GM12878 (cell line): ENCODE measurements at regions not wholly inside any gene's neighbourhood (a gene's known extent, or its start where the extent isn't known, plus 50 kb on each side); places are given as distances from the start of the nearest gene placed in this dataset.

Source experiments
- ATAC-seq: fragments of 200-7000 bp; cut with Tn5 transposase; 3 replicates; pipeline ENCODE4 v1.9.1; 2020; ENCODE audit warnings: mild to moderate bottlenecking, moderate library complexity
- BruUV-seq: library from RNA; stranded (reverse); fragments of 400-500 nt; replicated peaks from 2 replicates; lab custom pipeline; 2021; lab: Mats Ljungman, UMichigan
- CTCF ChIA-PET: fragments of 300-600 bp; sonication (Branson Sonifier 250); formaldehyde crosslinking; extraction: SDS; loops from one replicate; lab custom pipeline; 2021; ENCODE audit warnings: inconsistent platforms; lab: Yijun Ruan, JAX
- POLR2A ChIA-PET: fragments of 350-600 bp; formaldehyde crosslinking; extraction: SDS; loops from one replicate; lab custom pipeline; 2021; ENCODE audit warnings: inconsistent platforms; lab: Charles Lee
- RAD21 ChIA-PET: fragments of 300-600 bp; sonication (Branson Sonifier 250); formaldehyde crosslinking; loops from one replicate; lab custom pipeline; 2023; ENCODE audit warnings: antibody characterized with exemption; ENCODE audit not compliant: unreplicated experiment; lab: Charles Lee
- SMC1A ChIA-PET: fragments of 300-600 bp; sonication (Branson Sonifier 250); formaldehyde crosslinking; loops from one replicate; lab custom pipeline; 2023; ENCODE audit not compliant: unreplicated experiment, uncharacterized antibody; lab: Charles Lee
- DNase-seq: peaks from one replicate; pipeline ENCODE4 v3.0.0-alpha.2; 2011; ENCODE audit warnings: low read depth, low spot score
- FAIRE-seq: peaks from 3 replicates; lab custom pipeline; 2011; peaks lifted over from hg19 to GRCh38; lab: Jason Lieb, UNC
- H2AFZ ChIP-seq: 2 replicates; pipeline ENCODE4 v1.6.0; 2011; ENCODE audit warnings: low read depth, low read length, control low read depth; ENCODE audit not compliant: control insufficient read depth
- H3K27ac ChIP-seq: 2 replicates; pipeline ENCODE4 v1.5.1; 2011; ENCODE audit warnings: control low read depth; ENCODE audit not compliant: control insufficient read depth, insufficient read depth
- H3K27me3 ChIP-seq, 2 experiments: replicated peaks in 1 of 2; 2 replicates each; pipeline versions ENCODE4 v1.6.0 to v1.6.1; 2011; ENCODE audit warnings: low read length in 1 of 2; ENCODE audit not compliant: control insufficient read depth in 2 of 2, insufficient read depth in 2 of 2
- H3K36me3 ChIP-seq, 2 experiments: 2 replicates each; pipeline ENCODE4 v1.5.1; 2011; ENCODE audit warnings: low read length in 1 of 2; ENCODE audit not compliant: control insufficient read depth in 2 of 2, insufficient read depth in 2 of 2
- H3K4me1 ChIP-seq: 2 replicates; pipeline ENCODE4 v1.6.1; 2011; ENCODE audit warnings: mild to moderate bottlenecking, low read length, moderate library complexity, mixed read lengths; ENCODE audit not compliant: control insufficient read depth, insufficient read depth
- H3K4me2 ChIP-seq: 2 replicates; pipeline ENCODE4 v1.6.0; 2011; ENCODE audit warnings: control low read depth; ENCODE audit not compliant: control insufficient read depth, insufficient read depth
- H3K4me3 ChIP-seq: fragments of 200-600 bp; sonication (generic); 2 replicates; pipeline ENCODE4 v1.5.1; 2016
- H3K79me2 ChIP-seq: 2 replicates; pipeline ENCODE4 v1.6.0; 2011; ENCODE audit warnings: low read length; ENCODE audit not compliant: control insufficient read depth, insufficient read depth
- H3K9ac ChIP-seq: 2 replicates; pipeline ENCODE4 v1.8.0; 2011; ENCODE audit warnings: low read length, control low read depth, mixed read lengths; ENCODE audit not compliant: control insufficient read depth, insufficient read depth
- H3K9me3 ChIP-seq: replicated peaks from 3 replicates; pipeline ENCODE4 v1.5.1; 2011; ENCODE audit warnings: mild to moderate bottlenecking, low read length; ENCODE audit not compliant: control insufficient read depth, insufficient read depth
- H4K20me1 ChIP-seq: 2 replicates; pipeline ENCODE4 v1.6.0; 2011; ENCODE audit not compliant: control insufficient read depth, insufficient read depth
- BCL3 ChIP-seq: IDR thresholded peaks from 2 replicates; pipeline ENCODE4 v1.6.1; 2011; ENCODE audit warnings: borderline replicate concordance, low read depth, mild to moderate bottlenecking, moderate library complexity, low read length; ENCODE audit not compliant: insufficient read depth, poor library complexity, severe bottlenecking
- CHD4 ChIP-seq: fragments of 200-600 bp; sonication (generic); IDR thresholded peaks from 2 replicates; pipeline ENCODE4 v1.6.1; 2016; ENCODE audit warnings: mild to moderate bottlenecking
- HDAC2 ChIP-seq: fragments of 200-600 bp; sonication (generic); IDR thresholded peaks from 2 replicates; pipeline ENCODE4 v1.6.1; 2017
- MEF2B ChIP-seq: fragments of 450-650 bp; IDR thresholded peaks from 2 replicates; pipeline ENCODE4 v1.6.1; 2018; ENCODE audit warnings: mild to moderate bottlenecking, moderate library complexity; ENCODE audit not compliant: partially characterized antibody, poor library complexity, severe bottlenecking
- POU2F2 ChIP-seq: IDR thresholded peaks from 3 replicates; pipeline ENCODE4 v1.6.1; 2011; ENCODE audit warnings: low read depth, mild to moderate bottlenecking, low read length, borderline replicate concordance
- SKIL ChIP-seq: fragments of 450-650 bp; IDR thresholded peaks from 2 replicates; pipeline ENCODE4 v1.6.1; 2017; ENCODE audit warnings: mild to moderate bottlenecking, low read depth, inconsistent platforms; ENCODE audit not compliant: poor library complexity, severe bottlenecking
- SUPT20H ChIP-seq: IDR thresholded peaks from 2 replicates; pipeline ENCODE4 v1.6.1; 2011; ENCODE audit warnings: low read depth, mild to moderate bottlenecking, low read length, moderate library complexity, borderline replicate concordance; ENCODE audit not compliant: control insufficient read depth
- WGBS: methylation state at CpG from one replicate; pipeline ENCODE4 v1.1.6; 2016; ENCODE audit warnings: low lambda C conversion rate; ENCODE audit not compliant: insufficient replicate concordance, insufficient coverage; ENCODE audit errors: missing lambda C conversion rate; 5-methylcytosine and 5-hydroxymethylcytosine counted together
- in situ Hi-C: fragments of 300-500 bp; cut with MboI; formaldehyde crosslinking; loops from 9 replicates; pipeline ENCODE4 v1.14.3; 2018; ENCODE audit warnings: mixed read lengths
- intact Hi-C: fragments of 100-400 bp; cut with micrococcal nuclease; formaldehyde crosslinking; loops from one replicate; pipeline ENCODE4 v1.14.2; 2022; ENCODE audit not compliant: unreplicated experiment

GRCh38 chr11:70678931-70679900 lies 280.9 kb downstream of the CTTN start:
- CTCF ChIA-PET: no interaction called here
- in situ Hi-C loops (no loop called here), intact Hi-C loops (no loop called here)
- FAIRE-seq (no peak), ATAC-seq (no peak), DNase-seq (no peak)
- RAD21 ChIA-PET: no interaction called here
- Histone ChIP-seq H3K27ac (no peak overlapping the region), H3K4me2 (no peak overlapping the region), H3K79me2 (no peaks in the 10 kb centered on the region), H2AFZ (no peak overlapping the region), H3K36me3 (no peaks in the 10 kb centered on the region), H4K20me1 (no peaks in the 10 kb centered on the region), H3K9me3 (no peaks in the 10 kb centered on the region), H3K4me1 (no peaks in the 10 kb centered on the region), H3K9ac (no peak overlapping the region), H3K27me3 (no peaks in the 10 kb centered on the region; a peak in 3 of 4 replicates), H3K4me3 (no peak overlapping the region)
- SMC1A ChIA-PET: no interaction called here
- POLR2A ChIA-PET: no interaction called here
- no TSS peak for BruUV-seq
- WGBS: 50% methylated on average over 29 of the region's 29 CpGs
- TF ChIP-seq HDAC2: no peak
- TF ChIP-seq BCL3: no peak
- no peak for TF ChIP-seq MEF2B
- no peak for TF ChIP-seq POU2F2
- TF ChIP-seq SUPT20H: no peak
- no peak for TF ChIP-seq SKIL
- no peak for TF ChIP-seq CHD4
